Thyroid gland (tissue), 4 donors: ENCODE measurements at regions not wholly inside any gene's neighbourhood (a gene's known extent, or its start where the extent isn't known, plus 50 kb on each side); places are given as distances from the start of the nearest gene placed in this dataset.

Experiments
- CTCF ChIP-seq, 6 experiments: fragments of 200-600 bp in 3 of 6; fragments of 450-650 bp in 3 of 6; sonication (generic) in 3 of 6; IDR thresholded peaks; one replicate each; pipeline ENCODE4 v1.5.1; 2016 to 2019; ENCODE audit warnings: antibody characterized with exemption in 6 of 6, mild to moderate bottlenecking in 2 of 6, inconsistent platforms in 1 of 6, moderate library complexity in 1 of 6
- POLR2A ChIP-seq, 2 donors: fragments of 450-650 bp; IDR thresholded peaks; one replicate each; pipeline ENCODE4 v1.6.1; 2017; ENCODE audit warnings: antibody characterized with exemption in 2 of 2, mild to moderate bottlenecking in 2 of 2, moderate library complexity in 1 of 2

DNA sequence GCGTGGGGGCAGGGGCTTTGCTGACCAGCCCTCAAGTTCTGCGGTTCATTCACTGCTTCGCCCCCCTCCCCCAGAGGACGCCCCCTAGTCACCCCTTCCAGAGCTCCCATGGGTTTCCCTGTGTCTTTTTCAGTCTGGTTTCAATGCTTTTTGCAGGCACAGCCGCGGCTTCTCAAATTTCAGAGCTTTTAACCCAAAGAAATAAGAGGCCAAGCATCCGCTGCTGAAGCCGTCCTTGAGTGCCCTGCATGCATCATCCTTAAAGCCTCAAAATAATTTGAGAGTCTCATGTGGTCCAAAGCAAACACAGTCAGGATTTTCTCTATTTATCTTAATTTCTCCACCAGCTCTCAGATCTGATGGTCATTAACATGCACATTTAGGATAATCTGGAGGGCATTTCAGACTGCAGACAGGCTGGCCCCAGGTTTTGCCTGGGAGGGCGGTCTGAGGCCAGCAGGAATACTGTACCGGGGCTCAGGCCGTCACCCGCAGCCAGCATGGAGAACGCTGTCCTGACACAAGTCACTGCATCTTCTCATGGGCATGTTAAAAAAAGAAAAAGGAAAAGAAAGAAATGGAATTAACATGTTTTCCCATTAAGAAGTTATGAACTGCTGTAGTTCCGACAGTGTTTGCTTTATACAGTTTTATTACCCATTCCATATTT is 420.8 kb upstream of the IRX4 start:
- TF ChIP-seq CTCF (IDR thresholded peaks at IDR 0.05) (no peak), POLR2A (IDR thresholded peaks at IDR 0.05) (no peak)
